IPS-NIHi7 (cell line): ENCODE measurements at regions not wholly inside any gene's neighbourhood (a gene's known extent, or its start where the extent isn't known, plus 50 kb on each side); places are given as distances from the start of the nearest gene placed in this dataset.
A peak's percentile ranks its signal among the peaks of the same experiment; 100 is the strongest.
"Not testable (repeated sequence)": the region's sequence is repeated elsewhere in the genome, so short reads cannot be mapped to it uniquely, and the experiment has no call there.

Experiments
- DNase-seq: peaks from one replicate; pipeline ENCODE4 v3.0.0; 2012; ENCODE audit warnings: mixed read lengths; ENCODE audit errors: extremely low spot score

DNA sequence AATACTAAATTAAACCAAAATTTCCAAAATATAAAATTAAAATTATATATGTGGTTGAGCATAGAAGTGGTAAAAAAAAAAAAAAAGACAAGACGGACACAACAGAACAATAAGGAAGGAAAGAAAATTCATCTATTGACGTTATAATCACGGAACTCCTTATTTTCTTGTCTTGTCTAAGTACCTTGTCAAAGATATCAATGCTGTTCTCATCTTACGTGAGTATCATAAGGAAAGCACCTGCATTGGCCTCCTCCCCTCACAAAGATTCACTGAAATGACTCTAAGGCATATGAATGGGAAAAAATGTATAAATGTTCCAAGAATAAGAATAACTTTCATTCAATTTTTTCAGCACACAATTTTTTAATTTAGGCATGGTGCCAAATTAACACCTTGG, 135.4 kb downstream of the PPP1R3A start:
- no peak for DNase-seq

DNA sequence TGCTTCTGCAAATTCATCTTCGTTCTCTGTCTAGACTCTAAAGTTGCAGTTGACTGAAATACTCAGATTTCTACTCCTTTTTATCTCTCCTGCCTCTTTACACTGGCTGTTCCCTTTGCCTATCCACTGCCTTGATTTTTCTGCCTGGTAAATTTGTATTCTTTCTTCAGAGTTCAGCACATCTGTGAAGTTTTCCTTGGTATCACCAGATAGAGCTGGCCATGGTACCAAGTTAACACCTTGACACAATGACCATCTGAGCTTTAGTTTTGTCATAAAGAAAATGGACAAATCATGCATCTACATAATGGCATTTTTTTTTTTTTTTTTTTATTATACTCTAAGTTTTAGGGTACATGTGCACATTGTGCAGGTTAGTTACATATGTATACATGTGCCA, 143.0 kb downstream of the PPP1R3A start:
- DNase-seq: no peak

GRCh38 chr7:113775401-113775800, 143.4 kb downstream of the PPP1R3A start:
- no peak for DNase-seq

DNA sequence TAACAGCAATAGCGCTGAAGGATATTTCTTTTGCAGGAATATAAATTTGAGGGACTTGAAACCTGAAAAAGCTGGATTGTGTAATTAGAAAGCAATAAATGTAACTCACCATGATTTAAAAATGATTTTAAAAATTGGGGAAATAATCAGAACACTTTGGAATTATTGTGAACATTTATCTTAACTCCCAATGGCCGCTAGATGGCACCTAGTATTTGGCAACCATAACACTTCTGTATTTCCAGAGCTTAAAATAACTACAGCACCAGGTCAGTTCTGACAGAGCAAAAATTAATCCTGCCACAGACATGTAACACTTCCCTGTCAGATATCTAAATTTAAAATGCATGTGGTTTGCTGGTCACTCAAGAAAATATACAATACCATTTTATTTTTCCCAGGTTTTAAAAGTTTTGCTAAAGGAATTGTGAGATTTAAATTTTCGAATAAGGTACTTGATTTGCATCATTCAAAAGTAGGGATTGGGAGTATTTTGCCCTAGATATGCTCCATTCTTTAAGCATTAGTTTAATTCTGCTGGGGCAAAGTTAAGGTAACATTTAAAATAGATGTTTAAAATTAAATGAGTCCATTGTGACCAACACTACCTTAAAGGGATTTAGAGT, 144.5 kb downstream of the PPP1R3A start:
- peak; percentile 20 for DNase-seq

- no peak for DNase-seq
Observed at GRCh38 chr7:113770146-113770738, 148.6 kb downstream of the PPP1R3A start.

DNA sequence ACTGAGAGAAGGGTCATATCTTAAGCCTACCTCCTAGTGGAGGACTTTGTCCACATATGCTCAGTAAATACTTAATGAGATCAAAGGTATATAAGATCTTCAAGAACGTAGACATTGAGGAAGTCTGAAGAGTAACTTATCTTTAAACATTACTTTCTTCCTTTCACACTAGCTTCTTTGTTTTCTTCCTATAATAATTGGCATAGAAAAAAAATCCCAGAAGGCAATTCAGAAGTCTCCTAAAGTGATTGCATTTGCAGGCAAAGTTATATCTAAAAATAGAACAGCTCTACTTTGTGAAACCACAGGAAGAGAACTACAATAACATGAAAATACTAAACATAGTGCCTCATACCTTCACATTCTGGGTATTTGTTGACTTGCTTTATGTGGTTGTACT, 150.4 kb downstream of the PPP1R3A start:
- DNase-seq: no peak

DNA sequence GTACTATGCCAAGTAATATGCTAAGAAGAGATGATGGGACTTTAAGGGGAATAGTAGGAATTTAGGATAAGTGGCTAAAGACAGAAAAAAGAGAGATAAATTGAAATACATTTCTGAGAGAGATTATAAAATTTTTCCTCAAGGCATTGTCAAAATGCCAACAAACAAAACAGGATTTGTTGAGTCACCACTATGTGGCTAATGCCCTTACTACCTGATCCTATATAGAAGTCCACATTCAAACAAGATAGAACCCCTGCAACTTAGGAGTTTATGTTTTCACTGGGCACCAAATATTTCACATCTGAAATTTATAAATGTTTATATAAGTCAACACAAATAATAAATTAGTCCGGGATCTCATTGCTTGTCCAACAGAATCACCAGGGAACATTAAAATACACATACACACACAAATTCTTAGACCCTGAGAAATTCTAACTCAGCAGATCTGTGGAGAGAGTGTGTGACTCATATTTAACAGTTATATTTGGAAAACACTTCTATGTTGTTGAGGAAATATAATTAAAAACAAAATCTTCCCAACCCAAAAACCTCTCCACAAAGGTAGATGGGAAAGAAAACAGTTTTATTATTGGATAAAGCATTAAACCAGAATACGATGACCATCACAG, 154.3 kb downstream of the PPP1R3A start:
- no peak for DNase-seq

- no peak for DNase-seq
Observed at GRCh38 chr7:113763226-113763625, 155.6 kb downstream of the PPP1R3A start.

GRCh38 chr7:113756250-113756649, 162.6 kb downstream of the PPP1R3A start:
- no peak for DNase-seq

DNA sequence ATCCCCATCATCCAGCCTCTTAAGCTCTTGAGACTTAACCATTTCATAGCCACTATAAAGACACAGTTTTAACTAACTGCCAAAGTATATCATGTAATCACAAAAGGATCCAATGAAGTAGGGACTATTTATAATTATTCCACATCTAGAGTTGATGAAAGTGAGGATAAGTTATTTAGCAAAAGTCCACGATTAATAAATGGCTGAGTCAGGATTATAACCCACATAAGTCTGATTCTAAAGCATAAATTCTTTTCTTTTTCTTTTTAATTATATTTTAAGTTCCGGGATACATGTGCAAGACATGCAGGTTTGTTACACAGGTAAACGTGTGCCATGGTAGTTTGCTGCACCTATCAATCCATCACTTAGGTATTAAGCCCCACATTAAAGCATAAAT, 166.1 kb downstream of the PPP1R3A start:
- DNase-seq: no peak

DNA sequence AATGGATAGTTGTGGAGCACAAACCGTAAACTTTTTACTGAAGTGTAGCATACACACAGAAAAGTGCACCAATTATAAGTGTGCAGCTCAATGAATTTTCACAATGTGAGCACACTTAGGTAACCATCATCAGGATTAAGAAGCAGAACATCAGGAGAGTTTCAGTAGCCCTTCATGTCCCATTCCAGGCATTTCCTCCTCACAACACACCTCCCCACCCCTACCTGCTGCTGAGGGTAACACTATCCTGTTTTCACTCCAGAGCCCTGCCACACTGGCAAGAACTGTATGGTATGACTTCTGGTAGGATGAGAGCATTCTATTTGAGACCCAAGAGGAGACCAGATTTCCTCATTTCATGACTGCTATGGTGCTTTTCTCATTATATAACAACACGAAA, 166.5 kb downstream of the PPP1R3A start:
- DNase-seq: no peak

DNA sequence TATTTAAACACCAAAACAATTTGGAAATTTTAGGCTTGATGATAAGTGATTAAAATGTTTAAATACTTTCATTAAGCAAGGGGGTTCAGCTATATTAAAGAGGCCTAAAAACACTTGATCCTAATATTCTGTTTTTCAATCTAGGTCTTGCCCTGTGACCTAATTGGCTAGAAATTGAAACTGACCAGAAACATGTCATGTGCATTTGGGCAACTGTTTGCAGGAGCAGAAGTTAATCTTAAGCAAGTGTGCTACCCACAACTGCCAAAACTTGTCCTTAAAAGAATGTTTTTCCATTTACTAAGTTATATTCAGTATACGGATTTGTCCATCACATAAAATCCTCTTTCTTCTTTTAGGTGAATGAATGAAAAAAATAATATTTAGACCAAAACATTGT, 167.3 kb downstream of the PPP1R3A start:
- no peak for DNase-seq

GRCh38 chr7:113748385-113748784, 170.4 kb downstream of the PPP1R3A start:
- DNase-seq: not testable (repeated sequence)

DNA sequence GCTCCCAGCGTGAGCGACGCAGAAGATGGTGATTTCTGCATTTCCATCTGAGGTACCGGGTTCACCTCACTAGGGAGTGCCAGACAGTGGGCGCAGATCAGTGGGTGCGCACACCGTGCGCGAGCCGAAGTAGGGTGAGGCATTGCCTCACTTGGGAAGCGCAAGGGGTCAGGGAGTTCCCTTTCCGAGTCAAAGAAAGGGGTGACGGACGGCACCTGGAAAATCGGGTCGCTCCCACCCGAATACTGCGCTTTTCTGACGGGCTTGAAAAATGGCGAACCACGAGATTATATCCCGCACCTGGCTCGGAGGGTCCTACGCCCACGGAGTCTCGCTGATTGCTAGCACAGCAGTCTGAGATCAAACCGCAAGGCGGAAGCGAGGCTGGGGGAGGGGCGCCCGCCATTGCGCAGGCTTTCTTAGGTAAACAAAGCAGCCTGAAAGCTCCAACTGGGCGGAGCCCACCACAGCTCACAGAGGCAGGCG, 175.8 kb downstream of the PPP1R3A start:
- DNase-seq: not testable (repeated sequence)

DNA sequence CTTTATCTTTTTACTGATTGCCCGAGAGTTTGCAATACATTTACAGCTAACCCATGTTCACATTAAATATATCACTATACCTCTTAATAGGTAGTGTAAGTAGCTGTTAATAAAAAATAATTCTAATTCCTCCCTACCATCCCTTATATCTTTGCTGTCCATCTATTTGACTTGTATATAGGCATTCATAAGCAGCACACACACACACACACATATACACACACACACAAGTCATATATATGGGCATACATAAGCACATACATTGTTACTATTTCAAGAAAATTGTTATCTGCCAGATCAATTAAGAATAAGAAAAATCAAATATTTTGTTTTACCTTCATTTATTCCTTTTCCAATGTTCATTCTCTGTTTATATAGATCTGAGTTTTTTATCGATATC, 176.4 kb downstream of the PPP1R3A start:
- no peak for DNase-seq

- DNase-seq: no peak
Observed at GRCh38 chr7:113731571-113731970, 187.2 kb downstream of the PPP1R3A start.

DNA sequence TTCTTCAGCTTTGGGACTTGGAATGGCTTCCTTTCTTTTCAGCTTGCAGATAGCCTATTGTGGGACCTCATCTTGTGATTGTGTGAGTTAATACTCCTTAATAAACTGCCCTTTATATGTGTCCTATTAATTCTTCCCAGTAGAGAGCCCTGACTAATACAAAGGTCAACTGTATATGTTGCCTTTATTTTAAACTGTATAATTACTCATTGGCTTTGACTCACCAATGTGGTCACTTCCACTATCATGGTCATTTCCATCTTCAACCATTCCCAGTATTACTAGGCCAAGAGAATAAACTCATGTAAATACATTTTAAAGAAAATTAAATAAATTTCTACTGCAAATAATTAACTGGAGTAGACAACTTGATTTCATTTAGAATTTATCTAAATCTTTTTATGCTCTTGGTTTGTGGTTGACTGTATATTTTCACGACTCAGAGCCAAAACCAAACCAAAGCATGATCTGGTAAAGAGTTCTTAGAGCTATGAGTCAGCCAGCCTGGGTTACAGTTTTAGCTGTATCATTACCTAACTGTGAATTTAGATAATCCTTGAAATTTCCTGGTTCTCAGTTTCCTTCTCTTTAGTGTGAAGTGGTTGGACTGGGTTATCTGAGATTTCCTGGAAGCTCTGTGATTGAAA, 188.4 kb downstream of the PPP1R3A start:
- DNase-seq: no peak

DNA sequence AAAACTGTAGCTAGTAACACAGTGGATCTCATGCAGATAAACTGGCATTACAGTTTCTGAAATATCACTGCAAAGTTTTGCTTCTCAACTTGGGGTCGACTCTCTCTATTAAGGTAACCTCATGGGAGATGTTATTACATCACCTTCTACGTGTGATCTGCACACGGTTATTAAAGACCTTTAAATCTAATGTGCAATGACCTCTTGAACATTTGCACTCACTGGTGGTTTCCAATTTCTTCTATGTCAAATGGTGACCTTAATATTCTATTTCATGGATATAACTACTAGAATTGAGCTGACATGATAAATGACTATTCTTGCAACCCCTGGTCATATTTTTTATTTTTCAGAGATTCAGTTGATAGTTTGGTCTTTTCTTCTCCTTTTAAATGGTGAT, 191.3 kb downstream of the PPP1R3A start:
- DNase-seq: no peak

DNA sequence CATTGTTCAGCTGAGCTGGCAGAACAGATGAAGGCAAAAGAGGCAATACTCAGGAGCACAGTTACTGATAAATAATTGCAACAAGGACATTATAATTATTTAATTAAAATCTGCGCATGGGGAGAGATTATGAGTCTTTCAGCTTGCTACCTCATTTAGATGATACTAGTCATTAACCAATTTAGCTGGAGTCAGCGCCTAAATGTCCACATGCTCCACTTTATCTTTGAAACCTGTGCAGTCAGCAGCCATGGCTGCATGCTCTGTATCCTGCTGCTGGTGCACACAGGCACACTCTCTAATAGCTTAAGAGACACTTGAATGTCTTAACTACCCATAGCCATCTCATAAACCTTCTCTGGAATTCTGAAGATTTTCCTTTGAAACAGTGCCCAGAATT, 196.8 kb downstream of the PPP1R3A start:
- DNase-seq: no peak

DNA sequence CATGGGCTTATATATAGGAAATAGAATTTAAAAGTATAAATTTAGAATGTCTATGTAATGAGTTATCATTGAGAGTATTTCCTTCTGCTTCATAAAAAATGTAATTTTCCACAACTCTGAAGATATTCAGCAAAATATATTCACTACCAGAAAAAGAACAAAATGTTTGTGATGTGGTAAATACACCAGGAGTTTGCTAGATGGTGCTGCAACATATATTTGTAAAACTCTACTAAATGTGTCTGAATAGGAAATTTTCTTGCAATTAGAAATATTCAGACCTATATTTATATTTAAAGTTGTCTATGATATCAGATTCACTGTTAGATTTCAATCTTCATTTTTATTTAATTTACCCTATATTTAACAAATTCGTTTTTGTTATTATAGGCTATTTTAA, 201.1 kb downstream of the PPP1R3A start:
- no peak for DNase-seq

DNA sequence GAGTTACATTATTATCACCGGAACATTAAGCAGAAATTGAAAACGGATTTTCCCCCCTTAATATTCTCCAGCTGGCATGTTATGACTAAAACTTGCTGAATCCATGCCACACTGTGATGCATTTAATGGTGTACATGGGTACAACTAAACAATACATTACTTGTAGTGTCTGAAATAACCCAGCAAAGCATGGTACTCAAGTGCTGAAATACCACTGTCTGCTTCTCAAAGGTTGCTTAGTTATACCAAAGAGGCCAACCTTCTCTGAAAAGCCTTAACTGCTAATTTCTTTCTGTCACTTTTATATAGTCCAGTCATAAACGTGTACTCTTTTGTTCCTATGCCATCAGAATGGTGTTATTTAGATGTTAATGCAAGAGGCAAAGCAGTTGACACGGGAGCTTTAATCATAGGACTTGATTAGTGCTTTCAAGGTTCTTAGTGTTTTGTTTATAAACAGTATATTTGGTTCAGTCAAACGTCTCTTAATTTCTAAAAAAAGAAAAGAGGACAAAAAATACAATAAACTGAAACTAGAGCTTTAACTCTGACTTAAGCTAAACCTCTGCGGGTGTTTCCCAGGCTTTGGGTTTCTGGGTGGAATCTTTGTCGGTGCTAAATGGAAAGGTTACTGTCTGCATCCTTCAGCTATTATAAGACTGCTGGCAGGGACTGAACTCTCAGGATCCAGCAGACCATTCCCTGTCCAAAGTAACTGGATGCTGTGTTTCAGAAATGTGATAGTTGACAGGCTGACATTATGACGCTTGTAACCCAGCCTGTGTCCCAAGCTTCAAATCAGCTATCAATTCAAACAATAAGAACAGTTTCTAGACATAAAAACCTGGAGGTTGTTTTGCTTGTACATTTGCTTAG, 202.6 kb downstream of the PPP1R3A start:
- DNase-seq: no peak

DNA sequence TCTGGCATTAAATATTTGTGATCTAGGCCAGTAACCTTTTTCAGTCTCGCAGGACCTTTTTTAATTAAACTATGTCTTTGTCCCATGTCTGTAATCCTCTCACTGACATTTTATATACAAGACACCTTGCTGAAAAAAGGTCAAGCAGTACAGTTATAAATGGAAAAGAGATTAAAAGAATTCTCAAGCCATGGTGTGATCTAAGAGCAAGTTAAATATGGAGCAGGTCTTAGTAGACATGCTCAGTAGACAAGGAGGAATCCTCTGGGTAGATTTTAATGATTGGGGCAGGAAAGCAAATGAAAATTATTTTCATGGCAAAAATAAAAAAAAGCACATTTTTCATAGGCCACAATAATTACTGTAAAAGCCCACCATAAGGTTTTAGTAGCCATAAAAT, 203.5 kb downstream of the PPP1R3A start:
- DNase-seq: no peak
